ENCODE measurements at regions not wholly inside any gene's neighbourhood (a gene's known extent, or its start where the extent isn't known, plus 50 kb on each side); places are given as distances from the start of the nearest gene placed in this dataset.

DNA sequence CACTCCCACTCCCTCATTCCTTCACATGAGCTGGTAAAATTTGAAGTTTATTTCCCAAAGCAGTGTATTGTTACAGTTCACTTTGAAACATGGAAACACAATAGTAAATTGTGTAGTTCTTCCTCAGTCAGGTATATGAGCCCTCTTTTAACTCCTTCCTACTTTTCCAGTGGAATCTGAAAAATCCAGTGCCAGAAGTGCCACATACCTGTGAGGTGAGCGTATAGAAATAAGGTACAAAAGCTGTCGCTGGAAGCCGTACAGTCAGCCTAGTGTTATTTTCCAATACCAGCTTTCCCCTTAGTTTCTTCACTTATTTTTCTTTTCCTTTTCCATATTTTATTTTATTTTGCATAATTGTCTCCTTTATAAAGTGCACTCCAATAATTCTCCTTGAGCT lies 81.7 kb upstream of the CADM2 start:
- no peak for DNase-seq (ENCODE audit: low spot score)

DNA sequence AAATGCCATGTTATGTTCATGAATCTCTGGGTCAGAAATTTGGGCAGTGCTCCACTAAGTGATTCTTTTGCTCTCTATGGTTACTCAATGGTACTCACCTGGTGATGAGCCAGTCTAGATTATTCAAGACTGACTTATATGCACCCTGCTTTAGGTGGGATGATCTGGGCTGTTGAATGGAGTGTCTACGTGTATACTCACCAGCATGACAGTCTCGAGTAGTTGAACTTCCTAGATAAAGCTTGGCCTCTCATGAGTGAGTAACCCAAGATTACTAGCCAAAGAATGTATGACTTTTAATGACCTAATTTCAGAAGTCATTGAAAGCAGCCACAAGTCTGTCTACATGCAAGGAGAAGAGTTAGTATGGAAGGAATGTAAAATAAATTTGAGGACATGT lies 77.5 kb upstream of the CADM2 start:
- DNase-seq (ENCODE audit: low spot score), result no peak

DNA sequence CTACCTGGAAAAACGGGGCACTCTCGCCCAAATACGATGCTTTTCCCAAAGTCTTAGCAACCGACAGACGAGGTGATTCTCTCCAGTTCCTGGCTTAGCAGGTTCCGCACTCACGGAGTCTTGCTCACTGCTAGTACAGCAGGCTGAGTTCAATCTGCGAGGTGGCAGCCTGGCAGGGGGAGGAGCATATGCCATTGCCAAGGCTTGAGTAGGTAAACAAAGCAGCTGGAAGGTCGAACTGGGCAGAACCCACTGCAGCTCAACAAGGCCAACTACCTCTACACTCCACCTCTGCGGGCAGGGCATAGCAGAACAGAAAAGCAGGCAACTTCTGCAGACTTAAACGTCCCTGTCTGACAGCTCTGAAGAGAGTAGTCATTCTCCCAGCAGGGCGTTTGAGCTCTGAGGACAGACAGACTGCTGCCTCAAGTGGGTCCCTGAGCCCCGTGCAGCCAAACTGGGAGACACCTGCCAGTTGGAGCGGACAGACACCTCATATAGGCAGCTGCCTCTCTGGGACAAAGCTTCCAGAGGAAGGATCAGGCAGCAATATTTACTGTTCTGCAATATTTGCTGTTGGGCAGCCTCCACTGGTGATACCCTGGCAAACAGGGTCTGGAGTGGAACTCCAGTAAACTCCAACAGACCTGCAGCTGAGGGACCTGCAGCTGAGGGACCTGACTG lies 73.4 kb upstream of the CADM2 start:
- DNase-seq (ENCODE audit: low spot score), result no peak

DNA sequence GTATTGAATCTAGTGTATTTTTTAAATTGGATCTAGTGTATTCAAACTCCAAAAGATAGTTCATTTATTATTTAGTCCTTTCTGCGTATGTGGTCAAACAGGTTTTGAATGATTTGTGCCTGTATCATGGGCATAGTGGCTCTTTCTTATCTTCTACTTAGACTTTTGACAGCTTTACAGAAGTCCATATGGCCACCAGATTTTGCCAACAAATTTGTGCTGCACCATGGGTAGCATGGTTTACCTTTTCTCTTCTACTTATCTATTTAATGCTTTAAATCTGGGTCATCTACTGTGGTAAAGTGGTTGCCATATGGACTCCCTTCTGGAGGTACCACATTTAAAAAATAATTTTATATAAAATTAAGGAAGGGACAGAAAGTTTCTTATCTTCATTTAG lies 66.9 kb upstream of the CADM2 start:
- DNase-seq (ENCODE audit: low spot score), result no peak

DNA sequence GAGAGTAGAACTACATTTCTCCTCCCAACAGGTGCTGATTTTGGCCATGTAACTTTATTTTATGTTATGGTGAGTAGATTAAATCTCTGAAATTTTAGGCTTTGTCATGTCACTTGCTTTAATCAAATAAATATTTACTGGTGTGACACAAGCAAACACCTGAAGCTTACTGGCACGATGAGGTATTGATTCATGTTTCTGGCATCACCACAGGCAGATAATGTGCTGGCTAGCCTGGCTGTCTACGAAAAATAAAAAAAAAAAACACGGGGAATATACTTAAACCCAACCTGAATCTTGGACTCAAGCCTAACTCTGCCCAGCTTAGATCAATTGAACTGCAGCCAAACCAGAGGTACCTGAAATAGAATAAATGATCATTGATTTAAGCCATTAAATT lies 65.6 kb upstream of the CADM2 start:
- DNase-seq (ENCODE audit: low spot score), result no peak

DNA sequence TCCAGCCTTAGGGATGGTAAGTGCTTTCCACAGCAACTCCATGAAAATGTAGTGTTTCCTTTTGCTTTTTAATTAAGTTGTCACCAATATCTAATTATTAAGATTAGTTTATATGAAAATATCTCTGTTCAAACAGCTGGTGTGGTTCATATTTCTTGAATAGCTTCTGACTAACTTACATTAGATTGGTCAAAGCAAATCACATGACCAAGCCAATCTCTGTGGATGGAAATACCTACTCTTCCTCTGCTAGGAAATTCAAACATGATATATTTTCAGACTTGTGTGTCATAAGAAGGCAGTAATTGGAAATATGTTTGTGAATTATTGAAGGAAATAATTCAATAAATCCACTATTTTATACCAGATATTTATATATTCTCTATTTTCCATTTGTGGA lies 54.6 kb upstream of the CADM2 start:
- no peak for DNase-seq (ENCODE audit: low spot score)

DNA sequence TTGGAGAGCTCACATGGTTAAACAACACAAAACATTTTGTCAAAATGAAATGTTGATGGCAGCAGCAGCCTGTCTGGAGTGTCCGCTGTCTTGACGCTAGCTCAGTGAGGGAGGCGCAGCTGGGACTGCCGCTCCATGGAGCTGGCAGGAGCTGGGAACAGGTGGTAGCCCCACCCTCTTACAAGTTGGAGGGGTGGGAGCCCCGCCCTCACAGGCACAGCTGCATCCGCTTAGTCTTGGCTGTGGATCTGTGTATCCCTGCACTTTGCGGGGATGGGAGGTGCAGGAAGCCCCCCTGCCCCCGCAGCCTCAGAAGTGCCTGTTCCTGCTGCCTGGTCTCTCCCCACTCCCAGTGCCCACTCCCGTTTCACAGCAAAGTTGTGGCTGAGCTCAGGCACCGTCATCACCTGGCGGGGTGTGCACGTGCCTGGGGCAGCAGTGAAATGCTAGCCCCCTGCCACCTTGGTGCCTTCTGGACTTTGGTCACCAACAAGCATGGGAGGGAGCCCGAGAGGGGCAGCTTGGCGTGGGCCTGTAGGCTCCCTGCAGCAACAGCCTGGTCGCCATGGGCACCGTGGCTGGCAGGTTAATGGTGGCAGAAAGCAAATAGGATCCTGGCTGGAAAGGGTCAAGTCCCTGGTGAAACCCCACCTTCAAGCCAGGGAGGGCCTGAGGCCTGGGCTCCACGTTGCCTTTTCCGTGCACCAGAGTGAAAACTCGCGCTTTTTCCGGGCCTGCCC lies 53.8 kb upstream of the CADM2 start:
- no peak for DNase-seq (ENCODE audit: low spot score)

DNA sequence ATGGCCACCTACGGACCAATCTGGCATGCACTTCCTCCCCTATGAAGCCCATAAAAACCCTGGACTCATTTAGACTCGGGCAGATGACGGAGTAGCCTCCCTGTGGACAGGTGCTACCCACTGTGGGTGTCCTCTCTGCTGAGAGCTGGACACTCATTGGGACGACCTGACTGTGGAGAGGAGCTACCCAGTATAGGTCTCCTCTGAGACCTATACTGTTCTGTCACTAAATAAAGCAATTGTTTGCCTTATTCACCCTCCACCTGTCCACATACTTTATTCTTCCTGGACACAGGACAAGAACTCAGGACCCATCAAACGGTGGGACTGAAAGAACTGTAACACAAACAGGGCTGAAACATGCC lies 53.3 kb upstream of the CADM2 start:
- no peak for DNase-seq (ENCODE audit: low spot score)

DNA sequence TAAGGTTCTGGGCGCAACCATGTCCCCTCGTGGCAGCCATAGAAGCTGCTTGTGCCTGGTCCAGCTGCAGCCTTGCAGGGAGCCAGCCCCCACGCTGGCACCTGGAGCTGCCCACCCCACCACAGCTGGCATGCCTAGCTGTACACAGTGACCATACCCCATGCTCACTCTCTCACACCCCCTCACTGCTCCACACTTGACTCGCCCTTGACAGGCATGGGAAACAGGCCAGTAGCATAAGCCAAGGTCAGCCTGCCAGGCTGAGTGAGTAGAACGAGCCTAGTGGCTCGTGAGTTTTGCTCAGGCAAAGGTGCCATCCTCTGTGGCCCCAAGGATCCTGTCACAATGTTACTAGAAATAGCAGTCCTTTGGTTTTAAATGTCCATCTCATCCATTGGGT lies 52.7 kb upstream of the CADM2 start:
- DNase-seq (ENCODE audit: low spot score), result no peak
